H4 (cell line): ENCODE measurements at regions not wholly inside any gene's neighbourhood (a gene's known extent, or its start where the extent isn't known, plus 50 kb on each side); places are given as distances from the start of the nearest gene placed in this dataset.
A peak's percentile ranks its signal among the peaks of the same experiment; 100 is the strongest.

Experiments
- DNase-seq: peaks from one replicate; pipeline ENCODE4 v3.0.0-alpha.2; 2015; ENCODE audit warnings: low spot score

GRCh38 chr13:33515146-33515545 is 229.6 kb upstream of the STARD13 start:
- DNase-seq = no peak

- no peak for DNase-seq
Measured at GRCh38 chr13:33518452-33518851, 232.9 kb upstream of the STARD13 start.

- peak; percentile 12 for DNase-seq
Measured at GRCh38 chr13:33519561-33520467, 234.3 kb upstream of the STARD13 start.

- no peak for DNase-seq
Measured at GRCh38 chr13:33520468-33520839, 234.9 kb upstream of the STARD13 start.

GRCh38 chr13:33524086-33524485 is 238.5 kb upstream of the STARD13 start:
- peak; percentile 29 for DNase-seq

GRCh38 chr13:33525763-33526162 is 240.2 kb upstream of the STARD13 start:
- no peak for DNase-seq

- no peak for DNase-seq
Measured at GRCh38 chr13:33526718-33527117, 241.2 kb upstream of the STARD13 start.

- DNase-seq = no peak
Measured at GRCh38 chr13:33528896-33529295, 243.3 kb upstream of the STARD13 start.

GRCh38 chr13:33531484-33531883 is 245.9 kb upstream of the STARD13 start:
- DNase-seq = no peak

GRCh38 chr13:33535061-33535460 is 249.5 kb upstream of the STARD13 start:
- DNase-seq = no peak

GRCh38 chr13:33536601-33537000 is 251.0 kb upstream of the STARD13 start:
- no peak for DNase-seq

GRCh38 chr13:33537026-33537425 is 251.5 kb upstream of the STARD13 start:
- DNase-seq = peak; percentile 59

- DNase-seq = no peak
Measured at GRCh38 chr13:33537676-33538075, 252.1 kb upstream of the STARD13 start.

GRCh38 chr13:33541456-33541855 is 255.9 kb upstream of the STARD13 start:
- DNase-seq = no peak

GRCh38 chr13:33541962-33542308 is 256.4 kb upstream of the STARD13 start:
- no peak for DNase-seq

- DNase-seq = peak; percentile 94
Measured at GRCh38 chr13:33542309-33543088, 256.9 kb upstream of the STARD13 start.

GRCh38 chr13:33543089-33543459 is 257.5 kb upstream of the STARD13 start:
- no peak for DNase-seq

- DNase-seq = no peak
Measured at GRCh38 chr13:33543631-33544265, 258.2 kb upstream of the STARD13 start.

GRCh38 chr13:33544308-33544707 is 258.8 kb upstream of the STARD13 start:
- no peak for DNase-seq

- no peak for DNase-seq
Measured at GRCh38 chr13:33545492-33545891, 259.9 kb upstream of the STARD13 start.

- no peak for DNase-seq
Measured at GRCh38 chr13:33547035-33547434, 261.5 kb upstream of the STARD13 start.

GRCh38 chr13:33548069-33548468 is 262.5 kb upstream of the STARD13 start:
- DNase-seq = no peak

- DNase-seq = no peak
Measured at GRCh38 chr13:33550276-33550675, 264.7 kb upstream of the STARD13 start.
